ENCODE measurements at regions not wholly inside any gene's neighbourhood (a gene's known extent, or its start where the extent isn't known, plus 50 kb on each side); places are given as distances from the start of the nearest gene placed in this dataset.

DNA sequence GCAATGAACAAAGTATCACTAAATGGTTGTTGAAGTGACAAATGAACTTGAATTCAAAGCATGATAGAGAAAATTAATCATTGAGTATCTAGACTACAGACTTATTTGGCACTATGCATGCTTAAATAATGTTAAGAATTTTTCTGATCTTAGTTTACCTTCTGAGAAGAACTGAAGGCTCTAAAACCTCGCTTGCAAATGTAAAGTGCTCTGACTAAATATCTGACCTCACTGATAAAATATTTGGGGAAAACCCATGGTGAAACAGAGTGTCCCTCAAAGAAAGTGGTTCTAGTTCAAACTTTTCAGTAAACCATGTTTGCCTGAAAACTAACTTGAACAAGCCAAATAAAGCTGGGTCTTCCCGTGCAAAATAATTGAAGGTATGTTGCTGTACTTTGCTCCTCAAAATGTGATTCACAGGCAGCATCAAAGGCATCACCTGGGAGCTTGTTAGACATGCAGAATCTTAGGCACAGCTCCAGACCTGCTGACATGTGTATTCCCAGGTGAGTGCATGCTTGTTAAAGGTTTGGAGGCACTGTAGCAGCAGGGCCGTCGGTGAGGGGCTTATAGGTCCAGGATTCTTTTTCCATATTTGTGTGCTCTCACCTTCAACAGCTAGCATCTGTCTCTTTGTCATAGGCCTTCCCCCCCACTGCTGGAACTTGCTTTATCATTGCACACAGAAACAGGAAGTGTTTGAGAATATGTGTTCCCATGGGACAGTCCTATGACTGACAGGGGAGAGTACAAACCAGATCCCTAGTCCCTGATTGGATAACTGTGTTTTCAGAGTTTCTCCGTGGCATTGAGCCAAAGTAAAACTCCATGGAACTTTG, 524.2 kb upstream of the LMCD1 start:
- Histone ChIP-seq H3K4me2 (ENCODE audit: low read length) (no peak overlapping the region), H4K20me1 (ENCODE audit: control insufficient read depth, insufficient read depth, low read depth, low read length) (no peaks in the 10 kb centered on the region), H3F3A (ENCODE audit: control insufficient read depth, insufficient read depth) (no peaks in the 10 kb centered on the region), H3K79me2 (ENCODE audit: control insufficient read depth, low read length) (no peaks in the 10 kb centered on the region), H3K4me1 (ENCODE audit: control insufficient read depth, low read length) (no peaks in the 10 kb centered on the region), H3K4me3 (ENCODE audit: low read length) (no peak overlapping the region), H3K27me3 (ENCODE audit: control insufficient read depth, low read length) (no peaks in the 10 kb centered on the region), H3K36me3 (ENCODE audit: control insufficient read depth, low read length) (no peaks in the 10 kb centered on the region), H3K9me3 (ENCODE audit: control insufficient read depth, insufficient read depth, low read length) (no peaks in the 10 kb centered on the region), H3K27ac (ENCODE audit: low read depth, low read length) (no peak overlapping the region), H3K9me2 (replicated peaks; ENCODE audit: control insufficient read depth, low read length) (no peaks in the 10 kb centered on the region)
- TF ChIP-seq EZH2phosphoT487 (IDR thresholded peaks at IDR 0.05; ENCODE audit: borderline replicate concordance, low read length), result no peak
- TF ChIP-seq, protein P1, sequence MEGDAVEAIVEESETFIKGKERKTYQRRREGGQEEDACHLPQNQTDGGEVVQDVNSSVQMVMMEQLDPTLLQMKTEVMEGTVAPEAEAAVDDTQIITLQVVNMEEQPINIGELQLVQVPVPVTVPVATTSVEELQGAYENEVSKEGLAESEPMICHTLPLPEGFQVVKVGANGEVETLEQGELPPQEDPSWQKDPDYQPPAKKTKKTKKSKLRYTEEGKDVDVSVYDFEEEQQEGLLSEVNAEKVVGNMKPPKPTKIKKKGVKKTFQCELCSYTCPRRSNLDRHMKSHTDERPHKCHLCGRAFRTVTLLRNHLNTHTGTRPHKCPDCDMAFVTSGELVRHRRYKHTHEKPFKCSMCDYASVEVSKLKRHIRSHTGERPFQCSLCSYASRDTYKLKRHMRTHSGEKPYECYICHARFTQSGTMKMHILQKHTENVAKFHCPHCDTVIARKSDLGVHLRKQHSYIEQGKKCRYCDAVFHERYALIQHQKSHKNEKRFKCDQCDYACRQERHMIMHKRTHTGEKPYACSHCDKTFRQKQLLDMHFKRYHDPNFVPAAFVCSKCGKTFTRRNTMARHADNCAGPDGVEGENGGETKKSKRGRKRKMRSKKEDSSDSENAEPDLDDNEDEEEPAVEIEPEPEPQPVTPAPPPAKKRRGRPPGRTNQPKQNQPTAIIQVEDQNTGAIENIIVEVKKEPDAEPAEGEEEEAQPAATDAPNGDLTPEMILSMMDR (IDR thresholded peaks at IDR 0.05; ENCODE audit: low read depth, low read length, poor library complexity, severe bottlenecking), result no peak

DNA sequence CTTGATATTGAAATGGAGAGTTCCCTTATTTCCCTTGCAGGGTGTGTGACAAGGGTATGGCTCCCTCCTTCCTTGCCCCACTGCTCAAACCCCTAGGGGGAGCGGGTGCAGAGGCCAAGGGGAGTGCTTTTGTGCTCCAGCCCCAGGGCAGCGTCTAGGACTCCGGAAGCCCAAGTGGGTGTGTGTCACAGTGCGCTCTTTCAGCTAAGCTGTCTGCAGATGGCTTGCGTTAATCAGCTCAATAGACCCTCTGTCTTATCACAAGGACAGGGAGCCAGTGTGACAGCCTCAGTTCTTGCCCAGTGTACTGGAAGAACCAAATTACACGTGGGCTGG, 523.6 kb upstream of the LMCD1 start:
- Histone ChIP-seq H3K9me3 (ENCODE audit: control insufficient read depth, insufficient read depth, low read length) (no peaks in the 10 kb centered on the region), H3K4me1 (ENCODE audit: control insufficient read depth, low read length) (no peaks in the 10 kb centered on the region), H3K27me3 (ENCODE audit: control insufficient read depth, low read length) (no peaks in the 10 kb centered on the region), H3K36me3 (ENCODE audit: control insufficient read depth, low read length) (no peaks in the 10 kb centered on the region), H3F3A (ENCODE audit: control insufficient read depth, insufficient read depth) (no peaks in the 10 kb centered on the region), H4K20me1 (ENCODE audit: control insufficient read depth, insufficient read depth, low read depth, low read length) (no peaks in the 10 kb centered on the region), H3K4me2 (ENCODE audit: low read length) (no peak overlapping the region), H3K4me3 (ENCODE audit: low read length) (no peak overlapping the region), H3K27ac (ENCODE audit: low read depth, low read length) (no peak overlapping the region), H3K9me2 (replicated peaks; ENCODE audit: control insufficient read depth, low read length) (no peaks in the 10 kb centered on the region), H3K79me2 (ENCODE audit: control insufficient read depth, low read length) (no peaks in the 10 kb centered on the region)
- TF ChIP-seq, protein P1 (IDR thresholded peaks at IDR 0.05; ENCODE audit: low read depth, low read length, poor library complexity, severe bottlenecking), result no peak
- no peak for TF ChIP-seq EZH2phosphoT487 (IDR thresholded peaks at IDR 0.05; ENCODE audit: borderline replicate concordance, low read length)

DNA sequence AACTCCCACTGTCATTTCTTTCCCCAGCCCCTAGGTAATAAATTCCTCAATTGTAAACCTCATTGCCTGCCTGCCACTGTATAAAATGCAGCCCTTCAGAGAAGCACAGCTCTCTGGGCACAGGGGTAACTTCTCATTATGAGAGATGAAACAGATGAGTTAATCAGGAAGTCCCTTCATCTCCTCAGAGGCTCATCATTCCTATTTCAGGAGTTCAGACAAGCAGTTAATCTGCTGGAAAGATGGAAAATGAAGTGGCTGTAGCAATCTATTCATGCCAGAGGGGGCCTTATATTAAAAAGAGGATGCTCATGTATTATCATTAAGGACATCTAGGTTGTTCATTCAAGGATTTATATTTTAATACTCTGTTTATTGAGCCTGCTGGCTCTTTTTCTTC, 519.5 kb upstream of the LMCD1 start:
- no peak overlapping the region for H3K4me2 ChIP-seq (ENCODE audit: low read length)

More for the DNA sequence above, 519.5 kb upstream of the LMCD1 start:
- no peaks in the 10 kb centered on the region for H3K9me3 ChIP-seq (ENCODE audit: control insufficient read depth, insufficient read depth, low read length)
- H3K9me2 ChIP-seq (replicated peaks; ENCODE audit: control insufficient read depth, low read length), result no peaks in the 10 kb centered on the region
- no peaks in the 10 kb centered on the region for H3F3A ChIP-seq (ENCODE audit: control insufficient read depth, insufficient read depth)
- no peak for TF ChIP-seq EZH2phosphoT487 (IDR thresholded peaks at IDR 0.05; ENCODE audit: borderline replicate concordance, low read length)
- TF ChIP-seq, protein P1 (IDR thresholded peaks at IDR 0.05; ENCODE audit: low read depth, low read length, poor library complexity, severe bottlenecking), result no peak
- no peaks in the 10 kb centered on the region for H3K79me2 ChIP-seq (ENCODE audit: control insufficient read depth, low read length)
- no peak overlapping the region for H3K27ac ChIP-seq (ENCODE audit: low read depth, low read length)
- H3K4me1 ChIP-seq (ENCODE audit: control insufficient read depth, low read length), result no peaks in the 10 kb centered on the region
- H3K4me3 ChIP-seq (ENCODE audit: low read length), result no peak overlapping the region
- H3K27me3 ChIP-seq (ENCODE audit: control insufficient read depth, low read length), result no peaks in the 10 kb centered on the region
- H3K36me3 ChIP-seq (ENCODE audit: control insufficient read depth, low read length), result no peaks in the 10 kb centered on the region
- H4K20me1 ChIP-seq (ENCODE audit: control insufficient read depth, insufficient read depth, low read depth, low read length), result no peaks in the 10 kb centered on the region

Data from DOHH2 (cell line).